ENCODE measurements at regions not wholly inside any gene's neighbourhood (a gene's known extent, or its start where the extent isn't known, plus 50 kb on each side); places are given as distances from the start of the nearest gene placed in this dataset.

- ATAC-seq (replicated peaks; ENCODE audit: extremely low read depth, poor library complexity, severe bottlenecking): no peak
Observed at GRCh38 chr12:127209318-127209717, 1057.7 kb upstream of the TMEM132C start.

GRCh38 chr12:127214186-127214585 lies 1052.8 kb upstream of the TMEM132C start:
- ATAC-seq (replicated peaks; ENCODE audit: extremely low read depth, poor library complexity, severe bottlenecking) (no peak), DNase-seq (ENCODE audit: low spot score in 2 of 2) (no peak)
- no peaks in the 10 kb centered on the region for H3K36me3 Mint-ChIP-seq (ENCODE audit: insufficient read depth)
- no peak overlapping the region for H3K27ac Mint-ChIP-seq (ENCODE audit: low read depth)
- H3K9me3 Mint-ChIP-seq: no peaks in the 10 kb centered on the region
- H3K27me3 Mint-ChIP-seq: peaks cover 29% of the 10 kb centered on the region
- no peaks in the 10 kb centered on the region for H3K4me1 Mint-ChIP-seq
- H3K4me3 Mint-ChIP-seq: no peak overlapping the region

More at GRCh38 chr12:127209318-127209717, 1057.7 kb upstream of the TMEM132C start:
- no peaks in the 10 kb centered on the region for H3K9me3 Mint-ChIP-seq
- peaks cover 42% of the 10 kb centered on the region for H3K27me3 Mint-ChIP-seq
- no peak for DNase-seq (ENCODE audit: low spot score in 2 of 2)
- no peak overlapping the region for H3K4me3 Mint-ChIP-seq
- H3K27ac Mint-ChIP-seq (ENCODE audit: low read depth): no peak overlapping the region
- no peaks in the 10 kb centered on the region for H3K36me3 Mint-ChIP-seq (ENCODE audit: insufficient read depth)
- no peaks in the 10 kb centered on the region for H3K4me1 Mint-ChIP-seq

GRCh38 chr12:127223011-127223410 lies 1044.0 kb upstream of the TMEM132C start:
- H3K36me3 Mint-ChIP-seq (ENCODE audit: insufficient read depth): no peaks in the 10 kb centered on the region
- H3K4me3 Mint-ChIP-seq: no peak overlapping the region
- no peaks in the 10 kb centered on the region for H3K4me1 Mint-ChIP-seq
- H3K27ac Mint-ChIP-seq (ENCODE audit: low read depth): no peak overlapping the region
- DNase-seq (ENCODE audit: low spot score in 2 of 2) (no peak), ATAC-seq (replicated peaks; ENCODE audit: extremely low read depth, poor library complexity, severe bottlenecking) (no peak)
- peaks cover 36% of the 10 kb centered on the region for H3K27me3 Mint-ChIP-seq
- H3K9me3 Mint-ChIP-seq: no peaks in the 10 kb centered on the region

GRCh38 chr12:127223731-127224130 lies 1043.2 kb upstream of the TMEM132C start:
- Mint-ChIP-seq H3K27ac (ENCODE audit: low read depth) (no peak overlapping the region), H3K4me1 (no peaks in the 10 kb centered on the region), H3K36me3 (ENCODE audit: insufficient read depth) (no peaks in the 10 kb centered on the region), H3K4me3 (no peak overlapping the region), H3K27me3 (peaks cover 35% of the 10 kb centered on the region), H3K9me3 (no peaks in the 10 kb centered on the region)
- DNase-seq (ENCODE audit: low spot score in 2 of 2) (no peak), ATAC-seq (replicated peaks; ENCODE audit: extremely low read depth, poor library complexity, severe bottlenecking) (no peak)

- ATAC-seq (replicated peaks; ENCODE audit: extremely low read depth, poor library complexity, severe bottlenecking): no peak
- no peaks in the 10 kb centered on the region for H3K4me1 Mint-ChIP-seq
- no peaks in the 10 kb centered on the region for H3K36me3 Mint-ChIP-seq (ENCODE audit: insufficient read depth)
- no peaks in the 10 kb centered on the region for H3K27me3 Mint-ChIP-seq
- no peak overlapping the region for H3K4me3 Mint-ChIP-seq
- DNase-seq (ENCODE audit: low spot score in 2 of 2): no peak
- H3K27ac Mint-ChIP-seq (ENCODE audit: low read depth): no peak overlapping the region
- no peaks in the 10 kb centered on the region for H3K9me3 Mint-ChIP-seq
Observed at GRCh38 chr12:127230843-127231260, 1036.1 kb upstream of the TMEM132C start.

- no peaks in the 10 kb centered on the region for H3K4me1 Mint-ChIP-seq
- H3K27me3 Mint-ChIP-seq: no peaks in the 10 kb centered on the region
- no peak overlapping the region for H3K4me3 Mint-ChIP-seq
- no peak overlapping the region for H3K27ac Mint-ChIP-seq (ENCODE audit: low read depth)
- DNase-seq (ENCODE audit: low spot score in 2 of 2): no peak
- no peaks in the 10 kb centered on the region for H3K9me3 Mint-ChIP-seq
- H3K36me3 Mint-ChIP-seq (ENCODE audit: insufficient read depth): no peaks in the 10 kb centered on the region
- ATAC-seq (replicated peaks; ENCODE audit: extremely low read depth, poor library complexity, severe bottlenecking): no peak
Observed at GRCh38 chr12:127231371-127231770, 1035.6 kb upstream of the TMEM132C start.

GRCh38 chr12:127233016-127233415 lies 1034.0 kb upstream of the TMEM132C start:
- H3K9me3 Mint-ChIP-seq: no peaks in the 10 kb centered on the region
- H3K36me3 Mint-ChIP-seq (ENCODE audit: insufficient read depth): no peaks in the 10 kb centered on the region
- no peak overlapping the region for H3K27ac Mint-ChIP-seq (ENCODE audit: low read depth)
- no peak overlapping the region for H3K4me3 Mint-ChIP-seq
- DNase-seq (ENCODE audit: low spot score in 2 of 2): no peak
- H3K27me3 Mint-ChIP-seq: no peaks in the 10 kb centered on the region
- H3K4me1 Mint-ChIP-seq: no peaks in the 10 kb centered on the region
- ATAC-seq (replicated peaks; ENCODE audit: extremely low read depth, poor library complexity, severe bottlenecking): no peak

GRCh38 chr12:127235761-127236160 lies 1031.2 kb upstream of the TMEM132C start:
- no peak overlapping the region for H3K27ac Mint-ChIP-seq (ENCODE audit: low read depth)

GRCh38 chr12:127236491-127236890 lies 1030.5 kb upstream of the TMEM132C start:
- H3K4me1 Mint-ChIP-seq: no peaks in the 10 kb centered on the region
- no peak for DNase-seq (ENCODE audit: low spot score in 2 of 2)
- no peaks in the 10 kb centered on the region for H3K36me3 Mint-ChIP-seq (ENCODE audit: insufficient read depth)
- peaks cover 1% of the 10 kb centered on the region for H3K27me3 Mint-ChIP-seq
- ATAC-seq (replicated peaks; ENCODE audit: extremely low read depth, poor library complexity, severe bottlenecking): no peak
- H3K4me3 Mint-ChIP-seq: no peak overlapping the region
- H3K27ac Mint-ChIP-seq (ENCODE audit: low read depth): no peak overlapping the region
- no peaks in the 10 kb centered on the region for H3K9me3 Mint-ChIP-seq

More at GRCh38 chr12:127235761-127236160, 1031.2 kb upstream of the TMEM132C start:
- Mint-ChIP-seq H3K27me3 (no peaks in the 10 kb centered on the region), H3K4me1 (no peaks in the 10 kb centered on the region), H3K4me3 (no peak overlapping the region), H3K36me3 (ENCODE audit: insufficient read depth) (no peaks in the 10 kb centered on the region), H3K9me3 (no peaks in the 10 kb centered on the region)
- ATAC-seq (replicated peaks; ENCODE audit: extremely low read depth, poor library complexity, severe bottlenecking) (no peak), DNase-seq (ENCODE audit: low spot score in 2 of 2) (no peak)

GRCh38 chr12:127237151-127237550 lies 1029.8 kb upstream of the TMEM132C start:
- ATAC-seq (replicated peaks; ENCODE audit: extremely low read depth, poor library complexity, severe bottlenecking) (no peak), DNase-seq (ENCODE audit: low spot score in 2 of 2) (no peak)
- Mint-ChIP-seq H3K36me3 (ENCODE audit: insufficient read depth) (no peaks in the 10 kb centered on the region), H3K27ac (ENCODE audit: low read depth) (no peak overlapping the region), H3K4me3 (no peak overlapping the region), H3K9me3 (no peaks in the 10 kb centered on the region), H3K27me3 (peaks cover 8% of the 10 kb centered on the region), H3K4me1 (no peaks in the 10 kb centered on the region)

GRCh38 chr12:127238107-127238506 lies 1028.9 kb upstream of the TMEM132C start:
- Mint-ChIP-seq H3K9me3 (no peaks in the 10 kb centered on the region), H3K4me1 (no peaks in the 10 kb centered on the region), H3K27me3 (peaks cover 18% of the 10 kb centered on the region), H3K4me3 (no peak overlapping the region), H3K27ac (ENCODE audit: low read depth) (no peak overlapping the region), H3K36me3 (ENCODE audit: insufficient read depth) (no peaks in the 10 kb centered on the region)
- no peak for ATAC-seq (replicated peaks; ENCODE audit: extremely low read depth, poor library complexity, severe bottlenecking)
- no peak for DNase-seq (ENCODE audit: low spot score in 2 of 2)

- Mint-ChIP-seq H3K27me3 (peaks cover 19% of the 10 kb centered on the region), H3K36me3 (ENCODE audit: insufficient read depth) (peaks cover 2% of the 10 kb centered on the region), H3K4me1 (no peaks in the 10 kb centered on the region), H3K9me3 (no peaks in the 10 kb centered on the region), H3K4me3 (no peak overlapping the region), H3K27ac (ENCODE audit: low read depth) (no peak overlapping the region)
- no peak for DNase-seq (ENCODE audit: low spot score in 2 of 2)
- no peak for ATAC-seq (replicated peaks; ENCODE audit: extremely low read depth, poor library complexity, severe bottlenecking)
Observed at GRCh38 chr12:127239781-127240180, 1027.2 kb upstream of the TMEM132C start.

- Mint-ChIP-seq H3K27ac (ENCODE audit: low read depth) (no peak overlapping the region), H3K4me1 (no peaks in the 10 kb centered on the region), H3K9me3 (no peaks in the 10 kb centered on the region), H3K36me3 (ENCODE audit: insufficient read depth) (peaks cover 2% of the 10 kb centered on the region), H3K27me3 (peaks cover 19% of the 10 kb centered on the region), H3K4me3 (no peak overlapping the region)
- ATAC-seq (replicated peaks; ENCODE audit: extremely low read depth, poor library complexity, severe bottlenecking) (no peak), DNase-seq (ENCODE audit: low spot score in 2 of 2) (no peak)
Observed at GRCh38 chr12:127240249-127240929, 1026.6 kb upstream of the TMEM132C start.
